ENCODE measurements at regions not wholly inside any gene's neighbourhood (a gene's known extent, or its start where the extent isn't known, plus 50 kb on each side); places are given as distances from the start of the nearest gene placed in this dataset.

DNA sequence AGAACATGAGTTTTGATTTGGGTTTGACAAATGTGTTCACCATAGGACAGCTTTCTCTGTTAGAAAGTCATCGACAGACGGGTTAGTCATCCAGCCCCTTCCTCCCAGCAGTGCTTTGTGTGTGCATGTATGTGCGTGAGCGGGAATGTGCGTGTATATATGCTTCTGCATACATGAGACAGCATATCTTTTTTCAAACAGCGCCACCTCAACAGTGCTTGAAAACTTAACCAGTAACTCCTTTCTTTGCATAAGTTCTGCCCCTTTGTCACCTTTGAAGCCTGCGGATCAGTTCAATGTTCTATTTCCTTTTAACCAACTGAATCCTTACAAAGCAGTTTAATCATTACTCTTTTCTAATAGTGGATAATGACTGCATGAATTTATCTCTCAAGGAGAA lies 351.4 kb downstream of the LPIN1 start:
- Histone ChIP-seq H3K27ac (no peak overlapping the region), H3K4me3 (no peak overlapping the region), H3K9me3 (no peaks in the 10 kb centered on the region), H3K4me1 (replicated peaks) (no peaks in the 10 kb centered on the region), H3K27me3 (replicated peaks; ENCODE audit: insufficient read depth) (no peaks in the 10 kb centered on the region), H3K36me3 (no peaks in the 10 kb centered on the region)
- TF ChIP-seq POLR2A (IDR thresholded peaks at IDR 0.05) (no peak), POLR2AphosphoS5 (IDR thresholded peaks at IDR 0.05) (no peak)
- TF ChIP-seq, protein P1, sequence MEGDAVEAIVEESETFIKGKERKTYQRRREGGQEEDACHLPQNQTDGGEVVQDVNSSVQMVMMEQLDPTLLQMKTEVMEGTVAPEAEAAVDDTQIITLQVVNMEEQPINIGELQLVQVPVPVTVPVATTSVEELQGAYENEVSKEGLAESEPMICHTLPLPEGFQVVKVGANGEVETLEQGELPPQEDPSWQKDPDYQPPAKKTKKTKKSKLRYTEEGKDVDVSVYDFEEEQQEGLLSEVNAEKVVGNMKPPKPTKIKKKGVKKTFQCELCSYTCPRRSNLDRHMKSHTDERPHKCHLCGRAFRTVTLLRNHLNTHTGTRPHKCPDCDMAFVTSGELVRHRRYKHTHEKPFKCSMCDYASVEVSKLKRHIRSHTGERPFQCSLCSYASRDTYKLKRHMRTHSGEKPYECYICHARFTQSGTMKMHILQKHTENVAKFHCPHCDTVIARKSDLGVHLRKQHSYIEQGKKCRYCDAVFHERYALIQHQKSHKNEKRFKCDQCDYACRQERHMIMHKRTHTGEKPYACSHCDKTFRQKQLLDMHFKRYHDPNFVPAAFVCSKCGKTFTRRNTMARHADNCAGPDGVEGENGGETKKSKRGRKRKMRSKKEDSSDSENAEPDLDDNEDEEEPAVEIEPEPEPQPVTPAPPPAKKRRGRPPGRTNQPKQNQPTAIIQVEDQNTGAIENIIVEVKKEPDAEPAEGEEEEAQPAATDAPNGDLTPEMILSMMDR (IDR thresholded peaks at IDR 0.05), result no peak
- intact Hi-C loops (cut with DNase I), result no loop called here
- WGBS, result 92% methylated on average over 7 of the region's 7 CpGs
- no peak for DNase-seq (ENCODE audit: low spot score)

DNA sequence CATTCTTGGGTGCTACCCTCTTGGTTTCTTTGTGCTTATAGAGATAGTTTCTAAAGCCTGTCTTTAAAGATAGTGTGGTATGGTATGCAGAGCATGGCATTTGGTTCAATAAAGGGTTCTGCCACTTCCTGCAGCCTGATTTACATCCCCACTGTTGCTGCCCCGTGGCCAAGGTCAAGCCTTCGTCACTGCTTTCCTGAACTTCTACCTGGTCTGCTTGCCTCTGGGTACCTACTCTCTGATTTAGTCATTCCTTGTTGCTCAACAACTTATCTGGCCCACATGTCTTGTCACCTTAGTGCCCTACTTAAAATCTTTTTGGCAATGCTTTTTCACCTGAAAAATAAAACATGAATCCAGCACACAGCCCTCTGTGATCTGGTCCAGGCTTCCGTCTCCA lies 352.9 kb downstream of the LPIN1 start:
- H3K9me3 ChIP-seq, result no peaks in the 10 kb centered on the region
- 85% methylated on average over 3 of the region's 3 CpGs for WGBS

DNA sequence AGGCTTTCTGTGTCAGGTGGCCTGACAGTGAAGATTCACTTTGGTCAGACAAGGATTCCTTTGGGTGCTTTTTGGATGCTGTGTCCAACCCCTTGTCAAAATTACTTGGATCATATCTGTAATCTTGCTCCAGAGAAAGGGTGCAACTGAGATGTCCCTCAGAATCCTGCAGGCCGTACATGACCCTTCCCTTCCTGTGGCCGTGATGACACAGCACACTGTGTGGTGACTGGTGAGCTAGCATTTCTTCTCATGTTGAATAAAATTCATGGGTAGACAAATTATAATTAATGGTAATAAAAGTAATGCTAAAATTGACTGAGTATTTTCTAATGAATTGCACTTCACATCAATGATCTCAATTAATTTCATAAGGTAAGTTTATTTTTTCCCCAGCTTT lies 356.2 kb downstream of the LPIN1 start:
- H3K36me3 ChIP-seq, result no peaks in the 10 kb centered on the region
- TF ChIP-seq POLR2AphosphoS5 (IDR thresholded peaks at IDR 0.05) (no peak), POLR2A (IDR thresholded peaks at IDR 0.05) (no peak)
- TF ChIP-seq, protein P1 (IDR thresholded peaks at IDR 0.05), result no peak
- H3K27ac ChIP-seq, result no peak overlapping the region
- 98% methylated on average over 2 of the region's 2 CpGs for WGBS
- DNase-seq (ENCODE audit: low spot score), result no peak
- H3K4me1 ChIP-seq (replicated peaks), result no peaks in the 10 kb centered on the region
- no peaks in the 10 kb centered on the region for H3K9me3 ChIP-seq
- intact Hi-C loops (cut with DNase I), result no loop called here
- no peak overlapping the region for H3K4me3 ChIP-seq
- no peaks in the 10 kb centered on the region for H3K27me3 ChIP-seq (replicated peaks; ENCODE audit: insufficient read depth)

More for the DNA sequence above, 352.9 kb downstream of the LPIN1 start:
- no peaks in the 10 kb centered on the region for H3K4me1 ChIP-seq (replicated peaks)
- no peak for DNase-seq (ENCODE audit: low spot score)
- H3K4me3 ChIP-seq, result no peak overlapping the region
- no peaks in the 10 kb centered on the region for H3K36me3 ChIP-seq
- intact Hi-C loops (cut with DNase I), result no loop called here
- H3K27me3 ChIP-seq (replicated peaks; ENCODE audit: insufficient read depth), result no peaks in the 10 kb centered on the region
- H3K27ac ChIP-seq, result no peak overlapping the region
- no peak for TF ChIP-seq POLR2AphosphoS5 (IDR thresholded peaks at IDR 0.05)
- TF ChIP-seq, protein P1 (IDR thresholded peaks at IDR 0.05), result no peak
- no peak for TF ChIP-seq POLR2A (IDR thresholded peaks at IDR 0.05)

DNA sequence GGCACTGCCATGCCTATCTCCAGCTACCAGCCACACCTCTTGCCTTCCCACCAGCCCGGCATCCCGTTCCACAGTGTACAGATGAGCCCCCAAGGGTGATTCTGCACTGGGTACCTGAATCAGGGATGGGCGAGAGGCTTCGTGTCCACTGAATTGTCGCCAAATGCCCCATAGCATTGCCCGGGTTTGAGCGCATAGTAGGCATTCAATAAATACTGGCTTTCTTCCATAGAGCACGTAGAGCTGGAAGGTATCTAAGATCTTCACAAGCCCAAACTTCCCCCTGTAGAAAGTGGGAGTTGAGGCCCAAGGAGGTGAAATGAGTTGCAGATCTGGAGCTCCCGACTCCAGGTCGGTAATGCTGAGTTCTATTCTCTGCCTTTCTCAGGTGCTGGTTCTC lies 358.7 kb downstream of the LPIN1 start:
- 97% methylated on average over 10 of the region's 10 CpGs for WGBS
- DNase-seq (ENCODE audit: low spot score), result no peak
- no peaks in the 10 kb centered on the region for H3K4me1 ChIP-seq (replicated peaks)
- TF ChIP-seq, protein P1 (IDR thresholded peaks at IDR 0.05), result no peak
- no peak for TF ChIP-seq POLR2A (IDR thresholded peaks at IDR 0.05)
- no peak for TF ChIP-seq POLR2AphosphoS5 (IDR thresholded peaks at IDR 0.05)
- intact Hi-C loops (cut with DNase I), result no loop called here
- H3K36me3 ChIP-seq, result no peaks in the 10 kb centered on the region
- H3K4me3 ChIP-seq, result no peak overlapping the region
- no peak overlapping the region for H3K27ac ChIP-seq
- no peaks in the 10 kb centered on the region for H3K9me3 ChIP-seq
- no peaks in the 10 kb centered on the region for H3K27me3 ChIP-seq (replicated peaks; ENCODE audit: insufficient read depth)

DNA sequence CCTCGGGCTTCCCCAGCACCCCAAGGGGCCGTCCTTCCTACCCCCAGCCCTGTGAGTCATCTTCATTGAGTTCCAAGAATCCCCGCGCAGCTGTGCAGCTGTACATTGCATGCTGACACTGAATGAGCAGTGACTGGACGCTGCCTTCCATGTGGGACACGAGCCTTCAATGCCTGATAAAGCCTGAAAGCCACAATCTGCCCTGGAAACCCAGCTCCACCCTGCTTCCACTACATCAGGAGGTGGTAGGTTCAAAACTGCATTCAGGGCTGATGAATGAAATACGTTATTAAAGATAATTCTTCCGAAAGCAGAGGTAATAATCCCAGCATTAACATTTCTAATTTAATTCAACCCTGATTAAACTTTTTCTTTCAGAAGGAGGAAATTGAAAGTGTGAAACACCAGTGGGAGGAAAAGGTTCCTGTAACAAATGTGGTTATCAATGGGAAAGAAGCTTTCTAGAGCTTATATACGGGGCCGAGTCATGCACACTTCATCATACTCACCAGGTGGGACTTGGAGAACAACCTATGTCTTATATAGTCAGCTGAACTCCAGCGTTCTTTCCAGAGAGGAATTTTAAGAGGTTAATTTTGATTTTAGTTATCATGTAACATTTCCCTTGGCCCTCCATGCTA lies 360.1 kb downstream of the LPIN1 start:
- intact Hi-C loops (cut with DNase I), result no loop called here

More for the DNA sequence above, 360.1 kb downstream of the LPIN1 start:
- no peaks in the 10 kb centered on the region for H3K4me1 ChIP-seq (replicated peaks)
- no peak overlapping the region for H3K27ac ChIP-seq
- no peak overlapping the region for H3K4me3 ChIP-seq
- no peak for DNase-seq (ENCODE audit: low spot score)
- H3K27me3 ChIP-seq (replicated peaks; ENCODE audit: insufficient read depth), result no peaks in the 10 kb centered on the region
- TF ChIP-seq POLR2AphosphoS5 (IDR thresholded peaks at IDR 0.05) (no peak), POLR2A (IDR thresholded peaks at IDR 0.05) (no peak)
- TF ChIP-seq, protein P1 (IDR thresholded peaks at IDR 0.05), result no peak
- no peaks in the 10 kb centered on the region for H3K9me3 ChIP-seq
- 79% methylated on average over 11 of the region's 11 CpGs for WGBS
- H3K36me3 ChIP-seq, result no peaks in the 10 kb centered on the region
